Upper lobe of left lung (tissue), 4 donors: ENCODE measurements at regions not wholly inside any gene's neighbourhood (a gene's known extent, or its start where the extent isn't known, plus 50 kb on each side); places are given as distances from the start of the nearest gene placed in this dataset.

Experiments
- CTCF ChIP-seq, 6 experiments: fragments of 450-650 bp in 4 of 6; fragments of 200-600 bp in 2 of 6; sonication (generic) in 2 of 6; IDR thresholded peaks; one replicate each; pipeline ENCODE4 v1.5.1; 2016 to 2019; ENCODE audit warnings: antibody characterized with exemption in 6 of 6
- EP300 ChIP-seq, 4 donors: sonication (generic); formaldehyde crosslinking; IDR thresholded peaks; one replicate each; pipeline ENCODE4 v1.5.1; 2017; ENCODE audit warnings: antibody characterized with exemption in 4 of 4, control low read depth in 2 of 4
- POLR2A ChIP-seq, 4 donors: fragments of 450-650 bp; IDR thresholded peaks; one replicate each; pipeline ENCODE4 v1.5.1; 2016 to 2017; ENCODE audit warnings: antibody characterized with exemption in 4 of 4, mild to moderate bottlenecking in 2 of 4
- POLR2AphosphoS5 ChIP-seq, 2 donors: sonication (generic); formaldehyde crosslinking; IDR thresholded peaks; one replicate each; pipeline ENCODE4 v1.5.1; 2017; ENCODE audit warnings: antibody characterized with exemption in 2 of 2

DNA sequence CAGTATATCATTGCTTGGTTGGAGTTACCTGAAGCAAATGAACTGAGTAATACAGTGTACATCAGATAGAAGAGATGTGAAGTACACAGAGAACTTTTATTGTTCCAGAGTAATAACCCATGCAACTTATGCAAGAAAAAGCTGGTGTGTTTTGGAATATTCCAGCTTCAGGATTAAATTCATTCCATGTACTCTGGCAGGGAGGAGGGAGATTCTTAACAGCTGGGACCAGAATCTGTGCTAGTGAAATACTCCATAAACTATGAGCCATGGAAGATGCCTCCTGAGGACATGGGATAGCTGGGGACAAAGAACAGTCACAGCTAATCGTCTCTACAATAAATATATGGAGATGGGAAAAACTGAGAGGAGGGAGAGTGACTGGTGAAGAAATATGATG lies 101.6 kb upstream of the OTUD4 start:
- TF ChIP-seq CTCF (IDR thresholded peaks at IDR 0.05) (no peak), POLR2AphosphoS5 (IDR thresholded peaks at IDR 0.05) (no peak), EP300 (IDR thresholded peaks at IDR 0.05) (no peak), POLR2A (IDR thresholded peaks at IDR 0.05) (no peak)
